AG09309 (cell line): ENCODE measurements at regions not wholly inside any gene's neighbourhood (a gene's known extent, or its start where the extent isn't known, plus 50 kb on each side); places are given as distances from the start of the nearest gene placed in this dataset.

Experiments
- DNase-seq: peaks from one replicate; pipeline ENCODE4 v3.0.0-alpha.2; 2010; ENCODE audit warnings: low read depth
- H3K4me3 ChIP-seq: 2 replicates; pipeline ENCODE4 v1.5.1; 2011; ENCODE audit warnings: mild to moderate bottlenecking, low read depth, low read length, moderate library complexity; ENCODE audit not compliant: control insufficient read depth
- CTCF ChIP-seq: IDR thresholded peaks from 2 replicates; pipeline ENCODE4 v1.5.1; 2011; ENCODE audit warnings: mild to moderate bottlenecking, low read depth, low read length, inconsistent platforms; ENCODE audit not compliant: insufficient read depth, control insufficient read depth; ENCODE audit errors: missing control alignments

- no peak overlapping the region for H3K4me3 ChIP-seq
- DNase-seq, result no peak
- no peak for TF ChIP-seq CTCF
Observed at GRCh38 chr6:168130168-168130696, 51.2 kb upstream of the FRMD1 start.

GRCh38 chr6:168129292-168130167 lies 50.5 kb upstream of the FRMD1 start:
- no peak for TF ChIP-seq CTCF
- H3K4me3 ChIP-seq, result no peak overlapping the region
- no peak for DNase-seq

GRCh38 chr6:168128631-168129291 lies 49.7 kb upstream of the FRMD1 start:
- H3K4me3 ChIP-seq, result no peak overlapping the region
- no peak for TF ChIP-seq CTCF
- no peak for DNase-seq
